Trophoblast cell (in vitro differentiated cells and primary cell): ENCODE measurements at regions not wholly inside any gene's neighbourhood (a gene's known extent, or its start where the extent isn't known, plus 50 kb on each side); places are given as distances from the start of the nearest gene placed in this dataset.

Source experiments
- DNase-seq, 2 donors: peaks; one replicate each; pipeline ENCODE4 v3.0.0-alpha.2; 2016
- H2AFZ ChIP-seq: 2 replicates; pipeline ENCODE4 v1.6.1; 2013; ENCODE audit warnings: low read length, moderate library complexity, mild to moderate bottlenecking; ENCODE audit not compliant: insufficient read depth, poor library complexity
- H2AK5ac ChIP-seq: 2 replicates; pipeline ENCODE4 v1.6.1; 2013; ENCODE audit warnings: mild to moderate bottlenecking, low read length
- H2BK120ac ChIP-seq: 2 replicates; pipeline ENCODE4 v1.6.1; 2013; ENCODE audit warnings: low read length, mild to moderate bottlenecking, moderate library complexity; ENCODE audit not compliant: insufficient read depth, poor library complexity
- H2BK12ac ChIP-seq: 2 replicates; pipeline ENCODE4 v1.6.1; 2013; ENCODE audit warnings: mild to moderate bottlenecking, low read length, moderate library complexity
- H2BK5ac ChIP-seq: 2 replicates; pipeline ENCODE4 v1.6.1; 2013; ENCODE audit warnings: low read length, low read depth, moderate library complexity, mild to moderate bottlenecking; ENCODE audit not compliant: poor library complexity
- H3K14ac ChIP-seq: 2 replicates; pipeline ENCODE4 v1.6.1; 2013; ENCODE audit warnings: mild to moderate bottlenecking, low read length
- H3K18ac ChIP-seq: 2 replicates; pipeline ENCODE4 v1.6.1; 2013; ENCODE audit warnings: mild to moderate bottlenecking, low read length
- H3K23ac ChIP-seq: 2 replicates; pipeline ENCODE4 v1.6.1; 2013; ENCODE audit warnings: low read length
- H3K27ac ChIP-seq: 2 replicates; pipeline ENCODE4 v1.5.1; 2013; ENCODE audit warnings: low read depth, mild to moderate bottlenecking, inconsistent platforms, low read length, moderate library complexity
- H3K27me3 ChIP-seq: 2 replicates; pipeline ENCODE4 v1.6.1; 2013; ENCODE audit warnings: inconsistent platforms, mild to moderate bottlenecking, low read length, moderate library complexity; ENCODE audit not compliant: insufficient read depth
- H3K36me3 ChIP-seq, 2 experiments: 1 replicate in 1 of 2; 2 replicates in 1 of 2; pipeline ENCODE4 v1.6.1; 2013; ENCODE audit warnings: low read length in 2 of 2, mild to moderate bottlenecking in 2 of 2, moderate library complexity in 1 of 2; ENCODE audit not compliant: insufficient read depth in 2 of 2, control insufficient read depth in 1 of 2
- H3K4ac ChIP-seq: 2 replicates; pipeline ENCODE4 v1.6.1; 2013; ENCODE audit warnings: low read depth, mild to moderate bottlenecking, low read length, moderate library complexity
- H3K4me1 ChIP-seq, 2 experiments: 1 replicate in 1 of 2; 2 replicates in 1 of 2; pipeline ENCODE4 v1.6.1; 2013; ENCODE audit warnings: low read length in 2 of 2, mild to moderate bottlenecking in 2 of 2, moderate library complexity in 1 of 2; ENCODE audit not compliant: insufficient read depth in 2 of 2, control insufficient read depth in 1 of 2
- H3K4me2 ChIP-seq: 2 replicates; pipeline ENCODE4 v1.6.1; 2013; ENCODE audit warnings: inconsistent platforms, mild to moderate bottlenecking, low read length, moderate library complexity
- H3K4me3 ChIP-seq: 2 replicates; pipeline ENCODE4 v1.5.1; 2013; ENCODE audit warnings: mild to moderate bottlenecking, low read depth, low read length, inconsistent platforms
- H3K79me1 ChIP-seq: one replicate; pipeline ENCODE4 v1.6.1; 2013; ENCODE audit warnings: low read length
- H3K79me2 ChIP-seq: 2 replicates; pipeline ENCODE4 v1.6.1; 2013; ENCODE audit warnings: low read length, mild to moderate bottlenecking; ENCODE audit not compliant: control insufficient read depth, insufficient read depth, poor library complexity
- H3K9ac ChIP-seq: 2 replicates; pipeline ENCODE4 v1.6.1; 2013; ENCODE audit warnings: mild to moderate bottlenecking, low read length
- H3K9me3 ChIP-seq: 2 replicates; pipeline ENCODE4 v1.6.1; 2013; ENCODE audit warnings: low read depth, mild to moderate bottlenecking, control low read depth, inconsistent platforms, low read length; ENCODE audit not compliant: insufficient read depth
- H4K12ac ChIP-seq: 2 replicates; pipeline ENCODE4 v1.6.1; 2013; ENCODE audit warnings: low read depth, mild to moderate bottlenecking, low read length, moderate library complexity
- H4K8ac ChIP-seq: 2 replicates; pipeline ENCODE4 v1.6.1; 2013; ENCODE audit warnings: low read depth, mild to moderate bottlenecking, low read length, moderate library complexity
- H4K91ac ChIP-seq: one replicate; pipeline ENCODE4 v1.6.1; 2013; ENCODE audit warnings: low read depth, mild to moderate bottlenecking, low read length, moderate library complexity
- WGBS: extraction: QIAGEN DNeasy Blood & Tissue Kit; methylation state at CpG from one replicate; pipeline ENCODE4 v1.1.7; 2013; ENCODE audit warnings: missing lambda C conversion rate; ENCODE audit not compliant: insufficient read length, insufficient coverage; ENCODE audit errors: extremely low coverage; 5-methylcytosine and 5-hydroxymethylcytosine counted together

DNA sequence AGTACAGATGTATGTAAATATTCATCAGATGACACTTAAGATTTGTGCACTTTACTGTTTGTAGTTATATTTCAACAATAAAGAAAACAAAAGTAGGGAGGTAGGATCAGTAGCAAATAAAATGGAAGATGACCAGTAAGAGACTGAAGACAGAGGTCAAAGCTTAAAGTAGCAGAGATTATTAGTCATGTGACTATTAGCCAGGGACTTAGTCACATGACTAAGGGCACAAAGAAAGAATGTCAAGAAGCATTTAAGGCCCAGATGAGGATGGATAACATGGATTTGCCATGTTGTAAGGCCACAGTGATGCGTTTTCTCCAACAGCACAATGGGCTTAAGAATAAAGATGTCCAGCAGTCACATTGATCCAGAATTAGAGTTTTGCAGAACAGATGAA is 479.6 kb downstream of the BCOR start:
- Histone ChIP-seq H3K79me2 (no peaks in the 10 kb centered on the region), H3K9me3 (no peaks in the 10 kb centered on the region), H4K91ac (no peak overlapping the region), H3K14ac (no peak overlapping the region), H3K23ac (no peak overlapping the region), H3K4me1 (peaks cover 3 to 9% of the 10 kb centered on the region in 2 experiments), H3K4me3 (no peak overlapping the region), H3K36me3 (no peaks in the 10 kb centered on the region), H2BK120ac (no peak overlapping the region), H4K12ac (no peak overlapping the region), H2AK5ac (no peak overlapping the region), H3K9ac (no peak overlapping the region), H2AFZ (no peak overlapping the region), H3K4me2 (no peak overlapping the region), H4K8ac (no peak overlapping the region), H3K27me3 (peaks cover 6% of the 10 kb centered on the region), H2BK12ac (no peak overlapping the region), H2BK5ac (no peak overlapping the region), H3K79me1 (no peaks in the 10 kb centered on the region), H3K4ac (no peak overlapping the region), H3K18ac (no peak overlapping the region), H3K27ac (no peak overlapping the region)
- DNase-seq, result peak in 1 of 2 donors; percentile 22
- WGBS, result no CpG with 5 or more reads among the region's 1 CpG

GRCh38 chrX:39619182-39620009 is 478.4 kb downstream of the BCOR start:
- no peak overlapping the region for H3K4me3 ChIP-seq
- H3K9me3 ChIP-seq, result peaks cover 3% of the 10 kb centered on the region
- H3K4me1 ChIP-seq, result peaks cover 5 to 8% of the 10 kb centered on the region in 2 experiments
- peak overlapping the region; percentile 51 for H3K14ac ChIP-seq
- no peak overlapping the region for H4K8ac ChIP-seq
- peak; percentile 85 to 89 for DNase-seq
- no peak overlapping the region for H2BK5ac ChIP-seq
- no peak overlapping the region for H3K27ac ChIP-seq
- H3K18ac ChIP-seq, result no peak overlapping the region
- H3K36me3 ChIP-seq, result no peaks in the 10 kb centered on the region
- no peak overlapping the region for H2AK5ac ChIP-seq
- H2BK120ac ChIP-seq, result no peak overlapping the region
- no CpG with 5 or more reads among the region's 7 CpGs for WGBS
- no peaks in the 10 kb centered on the region for H3K79me2 ChIP-seq
- H3K4ac ChIP-seq, result no peak overlapping the region
- H3K23ac ChIP-seq, result no peak overlapping the region
- H4K91ac ChIP-seq, result peak overlapping the region; percentile 24
- H3K4me2 ChIP-seq, result no peak overlapping the region
- H4K12ac ChIP-seq, result no peak overlapping the region
- H2BK12ac ChIP-seq, result no peak overlapping the region
- H2AFZ ChIP-seq, result no peak overlapping the region
- peaks cover under 1% of the 10 kb centered on the region for H3K27me3 ChIP-seq
- H3K79me1 ChIP-seq, result no peaks in the 10 kb centered on the region
- no peak overlapping the region for H3K9ac ChIP-seq

DNA sequence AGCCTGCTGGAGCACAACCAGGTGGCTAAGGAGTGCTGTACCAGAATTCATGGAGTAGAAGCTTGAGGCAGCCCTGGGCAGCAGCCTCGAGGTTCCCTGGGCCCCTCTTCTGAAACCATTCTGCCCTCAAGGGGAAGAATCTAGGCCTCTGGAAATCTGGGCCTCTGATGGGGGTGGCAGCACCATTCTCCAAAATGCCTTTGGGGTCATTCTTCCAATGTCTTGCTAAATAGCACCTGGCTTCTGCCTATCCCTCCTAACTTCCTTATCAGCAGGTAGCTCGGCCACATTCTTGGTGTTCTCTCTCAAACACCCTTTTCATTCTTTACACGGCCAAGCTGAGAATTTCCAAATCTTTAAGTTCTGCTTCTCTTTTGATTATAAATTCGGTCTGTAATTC is 473.6 kb downstream of the BCOR start:
- peaks cover 3% of the 10 kb centered on the region for H3K9me3 ChIP-seq
- peak overlapping the region; percentile 25 for H3K27ac ChIP-seq
- H2BK12ac ChIP-seq, result no peak overlapping the region
- H3K23ac ChIP-seq, result no peak overlapping the region
- no peak overlapping the region for H3K18ac ChIP-seq
- H2BK120ac ChIP-seq, result no peak overlapping the region
- no CpG with 5 or more reads among the region's 4 CpGs for WGBS
- no peak overlapping the region for H2AK5ac ChIP-seq
- H3K79me1 ChIP-seq, result no peaks in the 10 kb centered on the region
- H2BK5ac ChIP-seq, result no peak overlapping the region
- H3K4me1 ChIP-seq, result peaks cover 5% of the 10 kb centered on the region in 2 experiments
- no peak overlapping the region for H3K4ac ChIP-seq
- H4K8ac ChIP-seq, result no peak overlapping the region
- no peaks in the 10 kb centered on the region for H3K79me2 ChIP-seq
- H3K27me3 ChIP-seq, result no peaks in the 10 kb centered on the region
- no peak overlapping the region for H4K12ac ChIP-seq
- H3K9ac ChIP-seq, result no peak overlapping the region
- no peaks in the 10 kb centered on the region for H3K36me3 ChIP-seq
- H4K91ac ChIP-seq, result no peak overlapping the region
- no peak overlapping the region for H2AFZ ChIP-seq
- H3K4me2 ChIP-seq, result no peak overlapping the region
- no peak overlapping the region for H3K4me3 ChIP-seq
- DNase-seq, result peak; percentile 68 to 84
- H3K14ac ChIP-seq, result no peak overlapping the region

GRCh38 chrX:39625810-39626209 is 471.9 kb downstream of the BCOR start:
- Histone ChIP-seq H3K27me3 (no peaks in the 10 kb centered on the region), H3K4me2 (no peak overlapping the region), H3K23ac (no peak overlapping the region), H3K4ac (no peak overlapping the region), H3K18ac (no peak overlapping the region), H3K27ac (no peak overlapping the region), H3K79me2 (no peaks in the 10 kb centered on the region), H2AK5ac (no peak overlapping the region), H4K12ac (no peak overlapping the region), H4K8ac (no peak overlapping the region), H2AFZ (no peak overlapping the region), H3K14ac (no peak overlapping the region), H3K4me1 (peaks cover 2% of the 10 kb centered on the region in 2 experiments), H3K9ac (no peak overlapping the region), H3K9me3 (peaks cover 3% of the 10 kb centered on the region), H2BK5ac (no peak overlapping the region), H2BK12ac (no peak overlapping the region), H3K4me3 (no peak overlapping the region), H2BK120ac (no peak overlapping the region), H3K79me1 (no peaks in the 10 kb centered on the region), H3K36me3 (no peaks in the 10 kb centered on the region), H4K91ac (no peak overlapping the region)
- no peak for DNase-seq
- WGBS, result no CpG with 5 or more reads among the region's 4 CpGs
